ENCODE measurements at regions not wholly inside any gene's neighbourhood (a gene's known extent, or its start where the extent isn't known, plus 50 kb on each side); places are given as distances from the start of the nearest gene placed in this dataset.

DNA sequence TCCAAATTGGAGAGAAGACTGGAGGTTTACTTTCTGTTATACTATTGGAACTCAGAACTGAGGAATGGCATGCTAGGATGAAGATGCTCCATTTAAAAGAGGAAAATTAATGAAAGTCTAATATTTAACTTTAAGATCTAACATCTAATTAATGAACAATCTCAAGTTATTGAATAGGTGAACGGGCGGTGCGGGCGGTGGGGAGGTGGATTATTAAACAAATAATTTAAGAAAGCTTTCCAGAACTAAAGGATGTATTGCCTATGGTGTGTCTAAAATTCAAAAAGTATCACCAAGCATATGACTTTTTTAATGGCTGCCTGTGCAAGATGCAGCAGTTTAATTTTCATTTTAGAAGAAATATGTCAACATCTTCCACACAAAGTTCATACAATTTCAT is 1747.1 kb upstream of the SEL1L start:
- Histone ChIP-seq H3K36me3 (ENCODE audit: control insufficient read depth in 1 of 2, insufficient read depth in 2 of 2, low read depth in 1 of 2, low read length in 2 of 2) (no peaks in the 10 kb centered on the region), H3K23ac (ENCODE audit: low read length in 2 of 2) (no peak overlapping the region), H2BK12ac (ENCODE audit: low read length in 2 of 2) (no peak overlapping the region), H3K18ac (ENCODE audit: low read depth in 1 of 2, low read length in 2 of 2) (no peak overlapping the region), H4K91ac (ENCODE audit: low read length) (no peak overlapping the region), H3K9ac (ENCODE audit: low read length) (no peak overlapping the region), H3K9me3 (ENCODE audit: control insufficient read depth, low read length) (peaks cover 4% of the 10 kb centered on the region), H4K8ac (ENCODE audit: low read length) (no peak overlapping the region), H2AK5ac (ENCODE audit: low read length, severe bottlenecking) (no peak overlapping the region), H2BK5ac (ENCODE audit: low read depth, low read length, poor library complexity, severe bottlenecking) (no peak overlapping the region), H3K4me3 (ENCODE audit: insufficient read depth in 1 of 2, low read depth in 1 of 2, low read length in 2 of 2) (no peak overlapping the region), H2BK120ac (ENCODE audit: low read depth, low read length) (no peak overlapping the region), H3K4me2 (ENCODE audit: low read length, poor library complexity, severe bottlenecking) (no peak overlapping the region), H3K79me1 (replicated peaks; ENCODE audit: low read length, poor library complexity, severe bottlenecking) (no peaks in the 10 kb centered on the region), H3K14ac (ENCODE audit: low read length in 2 of 2) (no peak overlapping the region), H2BK15ac (ENCODE audit: low read depth, poor library complexity, severe bottlenecking) (no peak overlapping the region), H3K27ac (ENCODE audit: low read length, poor library complexity, severe bottlenecking) (no peak overlapping the region), H2AFZ (ENCODE audit: low read depth, low read length) (no peak overlapping the region), H3K4ac (ENCODE audit: low read depth in 1 of 2, low read length in 2 of 2) (no peak overlapping the region), H3K4me1 (ENCODE audit: control insufficient read depth, insufficient read depth, low read depth, low read length) (no peaks in the 10 kb centered on the region), H3K27me3 (ENCODE audit: control insufficient read depth in 1 of 2, insufficient read depth in 1 of 2, low read length in 2 of 2) (no peaks in the 10 kb centered on the region)
- DNase-seq = no peak
- no CpG with 5 or more reads among the region's 4 CpGs for WGBS

DNA sequence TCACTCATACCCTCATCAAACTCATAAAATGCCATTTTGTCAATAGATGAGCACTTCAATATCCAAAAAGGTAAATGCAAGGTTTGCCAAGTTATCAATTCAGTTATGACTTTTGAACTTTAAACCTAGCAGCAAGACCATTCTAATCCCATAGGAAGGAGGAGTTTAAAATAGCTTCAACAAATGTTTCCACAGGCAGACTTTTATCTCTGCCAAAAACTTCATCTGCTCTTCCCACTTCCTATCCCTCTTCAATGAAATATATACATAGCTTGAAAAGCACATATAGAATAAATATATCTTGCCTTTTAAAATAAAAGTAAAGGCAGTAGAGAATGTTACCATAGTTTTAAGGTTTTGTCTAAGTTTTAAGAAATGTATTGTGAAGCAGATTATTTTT is 1749.1 kb upstream of the SEL1L start:
- Histone ChIP-seq H3K9me3 (ENCODE audit: control insufficient read depth, low read length) (peaks cover 2% of the 10 kb centered on the region), H2BK120ac (ENCODE audit: low read depth, low read length) (no peak overlapping the region), H2BK5ac (ENCODE audit: low read depth, low read length, poor library complexity, severe bottlenecking) (no peak overlapping the region), H3K79me1 (replicated peaks; ENCODE audit: low read length, poor library complexity, severe bottlenecking) (no peaks in the 10 kb centered on the region), H3K9ac (ENCODE audit: low read length) (no peak overlapping the region), H3K27me3 (ENCODE audit: control insufficient read depth in 1 of 2, insufficient read depth in 1 of 2, low read length in 2 of 2) (no peaks in the 10 kb centered on the region), H3K23ac (ENCODE audit: low read length in 2 of 2) (no peak overlapping the region), H3K4me3 (ENCODE audit: insufficient read depth in 1 of 2, low read depth in 1 of 2, low read length in 2 of 2) (no peak overlapping the region), H2BK12ac (ENCODE audit: low read length in 2 of 2) (no peak overlapping the region), H4K91ac (ENCODE audit: low read length) (no peak overlapping the region), H3K4me2 (ENCODE audit: low read length, poor library complexity, severe bottlenecking) (no peak overlapping the region), H3K36me3 (ENCODE audit: control insufficient read depth in 1 of 2, insufficient read depth in 2 of 2, low read depth in 1 of 2, low read length in 2 of 2) (no peaks in the 10 kb centered on the region), H3K4me1 (ENCODE audit: control insufficient read depth, insufficient read depth, low read depth, low read length) (no peaks in the 10 kb centered on the region), H3K27ac (ENCODE audit: low read length, poor library complexity, severe bottlenecking) (no peak overlapping the region), H4K8ac (ENCODE audit: low read length) (no peak overlapping the region), H3K4ac (ENCODE audit: low read depth in 1 of 2, low read length in 2 of 2) (no peak overlapping the region), H2BK15ac (ENCODE audit: low read depth, poor library complexity, severe bottlenecking) (no peak overlapping the region), H3K18ac (ENCODE audit: low read depth in 1 of 2, low read length in 2 of 2) (no peak overlapping the region), H3K14ac (ENCODE audit: low read length in 2 of 2) (no peak overlapping the region), H2AK5ac (ENCODE audit: low read length, severe bottlenecking) (no peak overlapping the region), H2AFZ (ENCODE audit: low read depth, low read length) (no peak overlapping the region)
- no peak for DNase-seq

DNA sequence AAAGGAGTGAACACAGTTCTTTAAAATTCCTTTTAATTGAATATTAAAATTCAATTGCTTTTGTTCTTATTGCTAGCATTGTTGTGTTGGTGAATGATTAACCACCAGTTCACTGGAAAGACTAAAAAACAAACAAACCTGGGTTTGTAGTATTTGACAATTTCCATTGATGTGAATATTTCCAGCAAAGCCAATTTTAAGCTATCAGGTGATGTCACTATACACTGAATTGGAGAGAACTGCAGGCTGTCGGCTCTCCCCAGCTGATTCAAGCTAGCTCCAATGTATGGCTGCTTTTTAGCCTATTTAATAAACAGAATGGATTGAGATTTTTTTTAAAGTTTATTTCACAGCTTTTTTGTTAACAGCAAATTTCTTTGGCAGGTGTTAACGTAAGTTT is 1753.6 kb upstream of the SEL1L start:
- H3K14ac ChIP-seq (ENCODE audit: low read length in 2 of 2) = no peak overlapping the region
- no peak overlapping the region for H3K9ac ChIP-seq (ENCODE audit: low read length)
- H4K8ac ChIP-seq (ENCODE audit: low read length) = no peak overlapping the region
- WGBS = 100% methylated on average over 1 of the region's 2 CpGs
- H2AFZ ChIP-seq (ENCODE audit: low read depth, low read length) = no peak overlapping the region
- H3K18ac ChIP-seq (ENCODE audit: low read depth in 1 of 2, low read length in 2 of 2) = no peak overlapping the region
- H4K91ac ChIP-seq (ENCODE audit: low read length) = no peak overlapping the region
- H2BK12ac ChIP-seq (ENCODE audit: low read length in 2 of 2) = no peak overlapping the region
- H3K79me1 ChIP-seq (replicated peaks; ENCODE audit: low read length, poor library complexity, severe bottlenecking) = no peaks in the 10 kb centered on the region
- no peaks in the 10 kb centered on the region for H3K4me1 ChIP-seq (ENCODE audit: control insufficient read depth, insufficient read depth, low read depth, low read length)
- H3K9me3 ChIP-seq (ENCODE audit: control insufficient read depth, low read length) = no peaks in the 10 kb centered on the region
- H2BK120ac ChIP-seq (ENCODE audit: low read depth, low read length) = no peak overlapping the region
- no peaks in the 10 kb centered on the region for H3K27me3 ChIP-seq (ENCODE audit: control insufficient read depth in 1 of 2, insufficient read depth in 1 of 2, low read length in 2 of 2)
- no peak overlapping the region for H2BK15ac ChIP-seq (ENCODE audit: low read depth, poor library complexity, severe bottlenecking)
- H2AK5ac ChIP-seq (ENCODE audit: low read length, severe bottlenecking) = no peak overlapping the region
- H2BK5ac ChIP-seq (ENCODE audit: low read depth, low read length, poor library complexity, severe bottlenecking) = no peak overlapping the region
- no peak overlapping the region for H3K23ac ChIP-seq (ENCODE audit: low read length in 2 of 2)
- H3K4ac ChIP-seq (ENCODE audit: low read depth in 1 of 2, low read length in 2 of 2) = no peak overlapping the region
- H3K36me3 ChIP-seq (ENCODE audit: control insufficient read depth in 1 of 2, insufficient read depth in 2 of 2, low read depth in 1 of 2, low read length in 2 of 2) = no peaks in the 10 kb centered on the region
- DNase-seq = no peak
- no peak overlapping the region for H3K4me2 ChIP-seq (ENCODE audit: low read length, poor library complexity, severe bottlenecking)
- no peak overlapping the region for H3K27ac ChIP-seq (ENCODE audit: low read length, poor library complexity, severe bottlenecking)
- H3K4me3 ChIP-seq (ENCODE audit: insufficient read depth in 1 of 2, low read depth in 1 of 2, low read length in 2 of 2) = no peak overlapping the region

DNA sequence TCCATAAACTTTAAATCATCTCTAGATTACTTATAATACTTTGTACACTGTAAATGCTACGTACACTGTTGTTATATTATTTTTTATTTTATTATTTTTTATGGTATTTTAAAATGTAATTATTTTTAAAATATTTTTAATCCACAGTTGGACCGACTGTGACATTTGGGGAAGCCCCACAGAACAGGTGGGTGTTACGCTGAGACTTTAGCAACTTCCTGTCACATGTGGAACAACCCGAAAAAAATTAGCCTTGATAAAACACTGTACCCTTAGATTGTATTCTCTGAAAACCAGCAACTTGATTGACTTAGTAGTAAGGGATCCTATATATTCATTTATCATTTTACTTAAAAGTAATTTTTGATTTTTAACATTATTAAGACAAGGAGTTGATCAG is 1755.7 kb upstream of the SEL1L start:
- Histone ChIP-seq H4K91ac (ENCODE audit: low read length) (no peak overlapping the region), H3K4me1 (ENCODE audit: control insufficient read depth, insufficient read depth, low read depth, low read length) (no peaks in the 10 kb centered on the region), H3K4me2 (ENCODE audit: low read length, poor library complexity, severe bottlenecking) (no peak overlapping the region), H3K9ac (ENCODE audit: low read length) (no peak overlapping the region), H3K14ac (ENCODE audit: low read length in 2 of 2) (no peak overlapping the region), H3K27ac (ENCODE audit: low read length, poor library complexity, severe bottlenecking) (no peak overlapping the region), H2BK12ac (ENCODE audit: low read length in 2 of 2) (no peak overlapping the region), H3K23ac (ENCODE audit: low read length in 2 of 2) (no peak overlapping the region), H3K4me3 (ENCODE audit: insufficient read depth in 1 of 2, low read depth in 1 of 2, low read length in 2 of 2) (no peak overlapping the region), H3K4ac (ENCODE audit: low read depth in 1 of 2, low read length in 2 of 2) (no peak overlapping the region), H2BK5ac (ENCODE audit: low read depth, low read length, poor library complexity, severe bottlenecking) (no peak overlapping the region), H3K18ac (ENCODE audit: low read depth in 1 of 2, low read length in 2 of 2) (no peak overlapping the region), H2AFZ (ENCODE audit: low read depth, low read length) (no peak overlapping the region), H3K27me3 (ENCODE audit: control insufficient read depth in 1 of 2, insufficient read depth in 1 of 2, low read length in 2 of 2) (no peaks in the 10 kb centered on the region), H3K79me1 (replicated peaks; ENCODE audit: low read length, poor library complexity, severe bottlenecking) (no peaks in the 10 kb centered on the region), H4K8ac (ENCODE audit: low read length) (no peak overlapping the region), H2BK120ac (ENCODE audit: low read depth, low read length) (no peak overlapping the region), H2BK15ac (ENCODE audit: low read depth, poor library complexity, severe bottlenecking) (no peak overlapping the region), H3K9me3 (ENCODE audit: control insufficient read depth, low read length) (no peaks in the 10 kb centered on the region), H2AK5ac (ENCODE audit: low read length, severe bottlenecking) (no peak overlapping the region), H3K36me3 (ENCODE audit: control insufficient read depth in 1 of 2, insufficient read depth in 2 of 2, low read depth in 1 of 2, low read length in 2 of 2) (no peaks in the 10 kb centered on the region)
- no peak for DNase-seq
- WGBS = 100% methylated on average over 2 of the region's 4 CpGs
